Bronchial epithelial cell (primary cell): ENCODE measurements at regions not wholly inside any gene's neighbourhood (a gene's known extent, or its start where the extent isn't known, plus 50 kb on each side); places are given as distances from the start of the nearest gene placed in this dataset.

Experiments used
- DNase-seq: peaks from one replicate; pipeline ENCODE4 v3.0.0-alpha.2; 2010; ENCODE audit warnings: low read depth
- FAIRE-seq: peaks from 2 replicates; lab custom pipeline; 2011; peaks lifted over from hg19 to GRCh38; lab: Jason Lieb, UNC
- H3K27me3 ChIP-seq: 2 replicates; pipeline ENCODE4 v1.5.1; 2011; ENCODE audit warnings: low read length; ENCODE audit not compliant: control insufficient read depth, insufficient read depth
- H3K36me3 ChIP-seq: 2 replicates; pipeline ENCODE4 v1.5.1; 2011; ENCODE audit warnings: low read length; ENCODE audit not compliant: control insufficient read depth, insufficient read depth
- H3K4me3 ChIP-seq: 2 replicates; pipeline ENCODE4 v1.5.1; 2011; ENCODE audit warnings: mild to moderate bottlenecking, low read depth, low read length, control low read depth
- TF ChIP-seq, protein P1 (sequence below): IDR thresholded peaks from 2 replicates; pipeline ENCODE4 v1.5.1; 2011; ENCODE audit warnings: mild to moderate bottlenecking, moderate library complexity, low read length, control low read depth, inconsistent platforms; ENCODE audit not compliant: insufficient read depth, severe bottlenecking

DNA sequence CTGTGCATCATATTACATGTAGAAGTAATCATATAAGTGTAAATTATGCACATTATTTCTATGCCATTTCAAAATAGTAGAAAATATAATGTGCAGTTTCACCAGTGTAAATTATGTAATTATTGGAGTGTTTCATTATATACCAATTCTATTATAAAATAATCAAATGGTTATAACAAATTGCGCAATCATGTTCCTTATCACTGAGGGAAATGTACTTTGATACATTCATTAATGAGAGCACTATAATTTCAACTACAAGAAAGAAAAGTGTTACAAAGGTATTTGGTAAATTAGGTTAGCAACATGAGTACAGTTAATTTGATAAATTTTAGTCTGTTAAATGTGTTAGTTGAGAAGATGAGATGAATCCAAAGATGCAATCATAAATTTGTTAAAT, 421.5 kb upstream of the CDH10 start:
- H3K27me3 ChIP-seq, result no peaks in the 10 kb centered on the region
- TF ChIP-seq, protein P1, sequence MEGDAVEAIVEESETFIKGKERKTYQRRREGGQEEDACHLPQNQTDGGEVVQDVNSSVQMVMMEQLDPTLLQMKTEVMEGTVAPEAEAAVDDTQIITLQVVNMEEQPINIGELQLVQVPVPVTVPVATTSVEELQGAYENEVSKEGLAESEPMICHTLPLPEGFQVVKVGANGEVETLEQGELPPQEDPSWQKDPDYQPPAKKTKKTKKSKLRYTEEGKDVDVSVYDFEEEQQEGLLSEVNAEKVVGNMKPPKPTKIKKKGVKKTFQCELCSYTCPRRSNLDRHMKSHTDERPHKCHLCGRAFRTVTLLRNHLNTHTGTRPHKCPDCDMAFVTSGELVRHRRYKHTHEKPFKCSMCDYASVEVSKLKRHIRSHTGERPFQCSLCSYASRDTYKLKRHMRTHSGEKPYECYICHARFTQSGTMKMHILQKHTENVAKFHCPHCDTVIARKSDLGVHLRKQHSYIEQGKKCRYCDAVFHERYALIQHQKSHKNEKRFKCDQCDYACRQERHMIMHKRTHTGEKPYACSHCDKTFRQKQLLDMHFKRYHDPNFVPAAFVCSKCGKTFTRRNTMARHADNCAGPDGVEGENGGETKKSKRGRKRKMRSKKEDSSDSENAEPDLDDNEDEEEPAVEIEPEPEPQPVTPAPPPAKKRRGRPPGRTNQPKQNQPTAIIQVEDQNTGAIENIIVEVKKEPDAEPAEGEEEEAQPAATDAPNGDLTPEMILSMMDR, result no peak
- no peak for DNase-seq
- H3K4me3 ChIP-seq, result no peak overlapping the region
- no peak for FAIRE-seq
- no peaks in the 10 kb centered on the region for H3K36me3 ChIP-seq

DNA sequence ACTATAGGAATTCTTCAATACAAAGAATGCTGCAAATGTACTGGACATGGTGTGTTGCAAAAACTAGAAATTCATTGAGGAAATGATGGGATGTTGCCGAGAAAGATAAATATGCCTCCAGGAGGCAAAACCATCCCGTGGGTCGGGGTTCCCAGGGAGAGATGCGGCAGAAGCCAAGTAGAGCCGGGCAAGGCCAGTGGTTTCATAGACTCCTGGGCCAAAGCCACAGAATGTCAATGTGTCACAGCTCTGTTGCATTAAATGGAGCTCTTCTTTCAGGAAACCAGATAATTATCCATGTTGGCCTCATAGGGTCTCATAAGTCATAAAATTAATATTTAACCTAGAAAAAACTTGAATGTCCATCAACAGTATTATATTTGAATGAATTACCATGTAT, 419.5 kb upstream of the CDH10 start:
- TF ChIP-seq, protein P1, result no peak
- H3K36me3 ChIP-seq, result no peaks in the 10 kb centered on the region
- H3K4me3 ChIP-seq, result no peak overlapping the region
- H3K27me3 ChIP-seq, result no peaks in the 10 kb centered on the region
- DNase-seq (no peak), FAIRE-seq (no peak)

DNA sequence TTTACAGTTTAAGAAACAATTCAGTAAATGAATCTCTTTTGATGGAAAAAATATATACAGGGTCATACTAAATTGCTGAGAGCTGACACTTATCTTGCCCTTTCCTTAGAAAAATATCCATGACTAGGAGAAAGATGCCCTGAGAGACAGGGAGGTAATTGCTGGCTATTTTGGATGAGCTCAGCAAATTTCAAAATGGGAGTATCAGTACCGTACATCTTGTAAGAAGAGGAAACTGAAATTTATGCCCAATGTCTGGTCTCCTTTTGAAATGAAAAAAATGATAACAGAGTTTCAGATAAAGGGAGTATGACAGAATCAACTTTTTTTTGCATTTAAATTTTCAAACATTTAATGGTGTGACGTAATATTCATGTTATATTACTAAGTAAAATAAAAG, 415.8 kb upstream of the CDH10 start:
- FAIRE-seq (no peak), DNase-seq (no peak)
- no peaks in the 10 kb centered on the region for H3K27me3 ChIP-seq

DNA sequence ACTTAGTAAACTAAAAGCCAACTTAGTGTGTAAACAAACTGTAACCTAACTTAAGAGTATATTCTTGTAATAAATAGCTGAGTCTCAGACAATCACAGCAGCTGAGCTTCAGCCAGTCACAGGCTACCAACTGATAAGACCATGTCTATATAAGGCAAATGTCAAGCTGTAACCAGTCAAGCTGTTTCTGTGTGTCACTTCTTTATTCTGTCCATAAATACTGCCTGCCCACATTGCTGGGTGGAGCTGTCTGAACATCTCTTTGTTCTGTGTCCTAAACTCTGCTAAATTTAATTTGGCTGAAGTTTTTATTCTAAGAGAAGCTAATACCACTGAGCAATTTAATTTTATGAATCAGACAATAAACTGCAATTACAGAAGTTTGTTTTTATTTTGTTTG, 412.1 kb upstream of the CDH10 start:
- Histone ChIP-seq H3K27me3 (no peaks in the 10 kb centered on the region), H3K36me3 (no peaks in the 10 kb centered on the region), H3K4me3 (no peak overlapping the region)
- DNase-seq (no peak), FAIRE-seq (no peak)
- TF ChIP-seq, protein P1, result no peak

More for the DNA sequence above, 415.8 kb upstream of the CDH10 start:
- TF ChIP-seq, protein P1, result no peak
- H3K36me3 ChIP-seq, result no peaks in the 10 kb centered on the region
- no peak overlapping the region for H3K4me3 ChIP-seq

DNA sequence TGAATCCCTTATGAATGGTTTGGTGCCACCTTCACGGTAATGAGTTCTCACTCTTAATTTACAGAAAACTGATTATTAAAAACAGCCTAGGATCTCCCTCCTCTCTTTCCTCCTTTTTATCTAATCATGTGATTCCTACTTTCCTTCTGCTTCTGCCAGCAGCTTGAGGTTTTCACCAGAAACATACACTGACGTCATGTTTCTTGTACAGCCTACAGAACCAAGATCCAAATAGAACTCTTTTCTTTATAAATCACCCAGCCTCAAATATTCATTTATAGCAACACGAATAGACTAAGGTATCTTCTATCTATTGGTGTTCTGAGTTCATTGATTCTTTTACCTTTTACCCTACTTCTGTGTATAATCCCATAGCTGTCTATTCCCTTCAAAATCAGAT, 388.9 kb upstream of the CDH10 start:
- Histone ChIP-seq H3K4me3 (no peak overlapping the region), H3K27me3 (no peaks in the 10 kb centered on the region), H3K36me3 (no peaks in the 10 kb centered on the region)
- DNase-seq (no peak), FAIRE-seq (no peak)
- TF ChIP-seq, protein P1, result no peak

DNA sequence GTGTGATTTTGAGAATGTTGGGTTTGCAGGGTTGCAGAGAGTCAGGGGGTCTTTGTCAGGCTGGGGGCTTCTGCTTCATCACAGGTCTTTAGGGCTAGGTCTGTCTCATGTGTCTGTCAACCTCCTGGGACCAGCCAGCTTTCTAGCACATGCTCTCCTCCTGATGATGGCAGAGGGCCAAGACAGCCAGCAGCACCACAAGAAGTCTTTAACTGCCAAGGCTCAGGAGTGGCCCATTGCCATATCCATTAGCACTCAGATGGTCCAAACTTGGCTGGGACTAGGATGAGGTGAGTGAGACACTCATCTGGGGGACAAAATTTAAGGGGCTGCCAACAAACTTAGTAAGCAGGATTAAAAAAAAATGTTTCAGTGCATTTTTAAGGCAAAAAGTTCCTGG, 384.2 kb upstream of the CDH10 start:
- no peaks in the 10 kb centered on the region for H3K27me3 ChIP-seq
- FAIRE-seq (no peak), DNase-seq (no peak)
- no peaks in the 10 kb centered on the region for H3K36me3 ChIP-seq
- no peak overlapping the region for H3K4me3 ChIP-seq
- TF ChIP-seq, protein P1, result no peak
